Activated CD8-positive, alpha-beta memory T cell treated with anti-CD3 and anti-CD28 coated beads for 36 hours (primary cell): ENCODE measurements at regions not wholly inside any gene's neighbourhood (a gene's known extent, or its start where the extent isn't known, plus 50 kb on each side); places are given as distances from the start of the nearest gene placed in this dataset.
"Not testable (repeated sequence)": the region's sequence is repeated elsewhere in the genome, so short reads cannot be mapped to it uniquely, and the experiment has no call there.

Experiments used
- CTCF ChIA-PET: fragments of 350-600 bp; sonication (Branson Sonifier 250); formaldehyde crosslinking; loops from one replicate; lab custom pipeline; 2021; ENCODE audit warnings: antibody characterized with exemption; lab: Charles Lee
- POLR2A ChIA-PET: fragments of 350-600 bp; sonication (Branson Sonifier 250); formaldehyde crosslinking; loops from one replicate; lab custom pipeline; 2021; ENCODE audit warnings: antibody characterized with exemption; lab: Charles Lee

- CTCF ChIA-PET: interaction anchor here (0.7 kb wide), 1 partner anchor 64 kb away, joined by 3 read pairs; no protein-coding TSS in a partner anchor
- POLR2A ChIA-PET: no interaction called here
Measured at GRCh38 chr2:393711-394696, 106.1 kb upstream of the ALKAL2 start.

GRCh38 chr2:392926-393280 is 105.0 kb upstream of the ALKAL2 start:
- ChIA-PET POLR2A (no interaction called here), CTCF (no interaction called here)

GRCh38 chr2:392181-392925 is 104.5 kb upstream of the ALKAL2 start:
- POLR2A ChIA-PET: no interaction called here
- CTCF ChIA-PET: no interaction called here

- ChIA-PET CTCF (no interaction called here), POLR2A (no interaction called here)
Measured at GRCh38 chr2:391696-392095, 103.8 kb upstream of the ALKAL2 start.

GRCh38 chr2:390959-391358 is 103.1 kb upstream of the ALKAL2 start:
- ChIA-PET CTCF (no interaction called here), POLR2A (no interaction called here)

GRCh38 chr2:389985-390384 is 102.1 kb upstream of the ALKAL2 start:
- POLR2A ChIA-PET, CTCF ChIA-PET: not testable (repeated sequence)

- CTCF ChIA-PET, POLR2A ChIA-PET: not testable (repeated sequence)
Measured at GRCh38 chr2:388752-389151, 100.9 kb upstream of the ALKAL2 start.

- CTCF ChIA-PET: no interaction called here
- POLR2A ChIA-PET: no interaction called here
Measured at GRCh38 chr2:387980-388421, 100.1 kb upstream of the ALKAL2 start.

GRCh38 chr2:386406-387103 is 98.7 kb upstream of the ALKAL2 start:
- ChIA-PET POLR2A (no interaction called here), CTCF (no interaction called here)

- ChIA-PET CTCF (no interaction called here), POLR2A (no interaction called here)
Measured at GRCh38 chr2:385785-386184, 97.9 kb upstream of the ALKAL2 start.

GRCh38 chr2:385061-385460 is 97.2 kb upstream of the ALKAL2 start:
- ChIA-PET POLR2A (no interaction called here), CTCF (no interaction called here)

GRCh38 chr2:383888-384287 is 96.0 kb upstream of the ALKAL2 start:
- CTCF ChIA-PET: no interaction called here
- POLR2A ChIA-PET: no interaction called here

GRCh38 chr2:383178-383577 is 95.3 kb upstream of the ALKAL2 start:
- CTCF ChIA-PET: no interaction called here
- POLR2A ChIA-PET: no interaction called here

GRCh38 chr2:382728-383022 is 94.8 kb upstream of the ALKAL2 start:
- ChIA-PET POLR2A (no interaction called here), CTCF (no interaction called here)

GRCh38 chr2:381941-382727 is 94.2 kb upstream of the ALKAL2 start:
- ChIA-PET CTCF (no interaction called here), POLR2A (no interaction called here)

- POLR2A ChIA-PET: no interaction called here
- CTCF ChIA-PET: no interaction called here
Measured at GRCh38 chr2:381181-381580, 93.3 kb upstream of the ALKAL2 start.

- ChIA-PET POLR2A (no interaction called here), CTCF (no interaction called here)
Measured at GRCh38 chr2:380772-381171, 92.9 kb upstream of the ALKAL2 start.

- POLR2A ChIA-PET: no interaction called here
- CTCF ChIA-PET: no interaction called here
Measured at GRCh38 chr2:380221-380620, 92.3 kb upstream of the ALKAL2 start.

- POLR2A ChIA-PET: no interaction called here
- CTCF ChIA-PET: no interaction called here
Measured at GRCh38 chr2:379778-380177, 91.9 kb upstream of the ALKAL2 start.

- ChIA-PET POLR2A (no interaction called here), CTCF (no interaction called here)
Measured at GRCh38 chr2:378364-378763, 90.5 kb upstream of the ALKAL2 start.
